GM19438 (cell line): ENCODE measurements at regions not wholly inside any gene's neighbourhood (a gene's known extent, or its start where the extent isn't known, plus 50 kb on each side); places are given as distances from the start of the nearest gene placed in this dataset.
"Not testable (repeated sequence)": the region's sequence is repeated elsewhere in the genome, so short reads cannot be mapped to it uniquely, and the experiment has no call there.

Experiments used
- ATAC-seq: cut with Tn5 transposase; IDR thresholded peaks from one replicate; pipeline ENCODE4 v1.9.1; 2021; ENCODE audit warnings: low read depth; ENCODE audit not compliant: unreplicated experiment

DNA sequence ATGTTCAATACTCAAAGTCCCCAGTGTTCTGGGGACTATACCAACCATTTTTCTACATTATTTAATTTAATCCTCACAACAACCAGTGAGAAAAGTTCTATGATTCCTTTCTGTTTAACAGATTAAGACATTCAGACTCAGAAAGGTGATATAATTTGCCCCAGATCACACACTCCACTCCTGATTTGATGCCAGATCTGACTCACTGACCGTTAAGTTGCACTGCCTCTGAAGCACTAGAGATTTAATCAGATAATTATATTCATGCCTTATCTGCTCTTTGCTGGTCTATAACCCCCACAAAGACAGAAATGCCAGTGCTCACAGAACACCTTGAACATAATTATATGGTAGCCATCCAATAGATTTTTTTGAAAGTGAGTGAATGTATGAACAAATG is 501.0 kb downstream of the IGSF11 start:
- ATAC-seq: no peak

DNA sequence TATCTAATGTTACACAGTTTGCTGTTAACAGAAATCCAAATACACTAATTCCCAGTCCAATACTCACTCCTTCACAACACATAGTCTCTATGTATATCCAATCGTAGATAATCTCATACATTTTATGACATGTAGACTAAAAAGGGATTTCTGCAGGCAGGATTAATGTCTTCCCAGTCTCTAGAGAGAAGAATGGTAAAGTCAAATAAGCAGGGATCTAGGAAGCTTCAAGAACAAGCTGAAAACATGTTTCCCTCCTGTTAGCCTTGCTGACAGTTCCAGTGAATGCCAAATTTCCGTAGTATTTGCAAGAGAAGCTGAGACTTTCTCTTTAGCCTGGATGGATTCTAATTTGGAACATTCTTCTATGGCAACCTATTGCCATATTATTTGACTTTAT is 500.1 kb downstream of the IGSF11 start:
- no peak for ATAC-seq

DNA sequence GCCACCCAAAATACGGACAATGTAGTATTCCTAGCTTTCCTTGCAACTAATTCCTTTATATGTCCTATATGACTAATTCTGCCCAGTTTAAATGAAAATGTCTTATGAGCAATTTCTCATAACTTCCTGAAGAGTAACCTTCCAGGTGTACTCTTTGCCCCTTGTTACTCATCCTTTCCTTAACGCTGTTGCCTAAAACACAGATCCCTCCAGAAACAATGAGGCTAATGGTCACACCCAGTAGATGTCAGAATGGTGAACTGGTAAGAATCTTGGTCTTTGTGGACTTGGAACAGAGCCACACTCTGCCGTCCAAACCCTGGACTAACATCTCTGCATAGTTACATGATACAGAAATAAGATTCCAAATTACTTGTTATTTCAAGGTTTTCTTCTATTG is 497.9 kb downstream of the IGSF11 start:
- ATAC-seq: no peak

DNA sequence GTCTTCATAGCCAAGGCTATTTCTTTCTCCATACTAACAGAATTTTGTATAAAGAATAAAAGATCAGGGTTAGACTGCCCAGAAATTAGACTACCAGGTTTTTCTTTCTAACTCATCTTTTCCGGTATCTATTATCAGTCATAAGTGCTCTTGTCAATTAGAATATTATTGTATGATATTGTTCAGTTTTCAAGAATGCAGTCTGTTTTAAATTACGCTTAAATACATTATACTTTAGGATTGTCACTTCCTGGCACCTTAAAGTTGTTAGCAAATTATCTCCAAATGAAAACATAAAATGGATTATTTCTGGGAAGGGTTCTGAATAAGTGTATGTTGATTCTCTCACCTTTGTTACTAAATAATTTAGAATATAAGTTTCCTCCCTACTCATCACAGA is 497.2 kb downstream of the IGSF11 start:
- no peak for ATAC-seq

DNA sequence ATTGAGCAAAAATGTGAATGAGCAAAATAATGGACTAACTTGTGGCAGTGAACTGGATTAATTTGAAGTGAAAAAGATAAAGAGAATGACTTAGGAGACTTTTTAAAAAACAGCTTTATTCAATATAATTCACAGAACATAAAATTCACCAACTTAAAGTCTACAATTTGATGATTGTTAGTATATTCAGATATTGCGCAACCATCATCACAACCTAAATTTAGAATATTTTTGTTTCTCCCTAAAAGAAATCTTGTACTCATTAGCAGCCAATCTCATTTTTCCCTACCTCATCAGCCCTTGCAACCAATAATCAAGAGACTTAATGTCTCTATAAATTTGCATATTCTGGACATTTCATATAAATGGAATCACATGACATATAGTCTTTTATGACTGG is 496.5 kb downstream of the IGSF11 start:
- ATAC-seq: no peak

DNA sequence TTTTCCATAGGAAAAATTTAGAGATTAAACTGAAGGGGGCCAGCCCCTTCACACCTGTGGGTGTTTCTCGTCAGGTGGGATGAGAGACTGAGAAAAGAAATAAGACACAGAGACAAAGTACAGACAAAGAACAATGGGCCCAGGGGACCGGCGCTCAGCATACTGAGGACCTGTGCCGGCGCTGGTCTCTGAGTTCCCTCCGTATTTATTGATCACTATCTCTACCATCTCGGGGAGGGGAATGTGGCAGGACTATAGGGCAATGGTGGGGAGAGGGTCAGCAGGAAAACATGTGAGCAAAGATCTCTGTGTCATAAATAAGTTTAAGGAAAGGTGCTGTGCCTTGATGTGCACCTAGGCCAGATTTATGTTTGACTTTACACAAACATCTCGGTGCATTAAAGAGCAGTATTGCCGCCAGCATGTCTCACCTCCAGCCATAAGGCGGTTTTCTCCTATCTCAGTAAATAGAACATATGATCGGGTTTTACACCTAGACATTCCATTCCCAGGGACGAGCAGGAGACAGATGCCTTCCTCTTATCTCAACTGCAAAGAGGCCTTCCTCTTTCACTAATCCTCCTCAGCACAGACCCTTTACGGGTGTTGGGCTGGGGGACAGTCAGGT is 494.7 kb downstream of the IGSF11 start:
- not testable (repeated sequence) for ATAC-seq

DNA sequence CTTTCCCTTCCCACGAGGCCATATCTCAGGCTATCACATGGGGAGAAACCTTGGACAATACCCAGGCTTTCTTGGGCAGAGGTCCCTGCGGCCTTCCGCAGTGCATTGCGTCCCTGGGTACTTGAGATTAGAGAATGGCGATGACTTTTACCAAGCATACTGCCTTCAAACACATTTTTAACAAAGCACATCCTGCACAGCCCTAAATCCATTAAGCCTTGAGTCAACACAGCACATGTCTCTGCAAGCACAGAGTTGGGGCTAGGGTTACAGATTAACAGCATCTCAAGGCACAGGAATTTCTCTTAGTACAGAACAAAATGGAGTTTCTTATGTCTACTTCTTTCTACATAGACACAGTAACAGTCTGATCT is 494.2 kb downstream of the IGSF11 start:
- ATAC-seq: not testable (repeated sequence)

DNA sequence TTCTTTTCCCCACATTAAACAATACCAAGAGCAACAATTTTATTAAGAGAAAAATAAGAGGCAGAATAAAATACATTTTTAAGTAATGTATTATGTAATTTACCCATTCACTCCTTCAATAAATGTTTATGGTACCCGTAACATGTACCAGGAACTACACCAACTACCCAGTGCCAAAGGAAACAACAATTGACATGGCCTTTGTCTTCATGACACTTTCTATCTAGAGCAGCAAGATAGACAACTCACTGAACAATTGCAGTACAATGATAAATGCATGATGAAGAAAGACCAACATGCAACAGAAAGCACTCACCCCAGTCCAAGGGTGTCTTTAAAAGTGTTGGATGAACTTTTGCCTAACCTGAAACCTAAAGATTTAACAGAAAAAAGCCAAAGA is 493.8 kb downstream of the IGSF11 start:
- no peak for ATAC-seq

DNA sequence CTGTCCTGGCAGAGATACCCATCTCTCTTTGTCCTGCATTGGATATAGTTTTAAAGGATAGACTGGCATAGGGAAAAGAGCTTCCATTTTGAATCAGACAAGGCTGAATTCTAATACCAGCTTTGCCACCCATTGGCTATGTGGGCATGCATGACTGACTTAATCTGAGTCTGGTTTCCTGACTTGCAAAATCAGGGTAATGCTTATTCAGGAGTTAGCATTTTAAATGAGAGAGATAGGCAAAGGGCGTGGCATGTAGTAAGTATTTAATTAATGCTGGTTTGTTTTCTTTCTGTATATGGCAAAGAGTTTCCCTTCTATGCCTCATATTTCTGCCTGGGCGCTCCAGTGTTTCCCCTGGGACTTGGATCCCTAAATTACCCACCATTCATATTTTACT is 492.9 kb downstream of the IGSF11 start:
- no peak for ATAC-seq

DNA sequence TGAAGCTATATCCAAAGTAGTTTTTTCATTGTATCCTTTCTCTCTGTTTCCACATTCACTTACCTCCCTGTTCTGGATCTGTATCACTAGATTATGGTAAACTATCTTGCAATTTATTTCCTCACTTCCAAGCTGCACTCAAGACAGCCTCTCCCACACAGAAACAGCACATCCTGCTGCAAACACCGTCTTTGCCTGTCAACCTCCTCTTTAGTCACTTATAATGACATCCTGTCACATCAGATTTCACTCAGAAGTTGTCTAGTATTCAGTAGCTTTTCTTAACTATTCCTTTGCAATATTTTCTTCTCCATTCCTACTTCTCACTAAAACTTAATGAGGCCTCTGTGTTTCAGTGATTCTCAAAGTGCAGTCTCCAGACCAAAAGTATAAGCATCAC is 490.8 kb downstream of the IGSF11 start:
- ATAC-seq: no peak

DNA sequence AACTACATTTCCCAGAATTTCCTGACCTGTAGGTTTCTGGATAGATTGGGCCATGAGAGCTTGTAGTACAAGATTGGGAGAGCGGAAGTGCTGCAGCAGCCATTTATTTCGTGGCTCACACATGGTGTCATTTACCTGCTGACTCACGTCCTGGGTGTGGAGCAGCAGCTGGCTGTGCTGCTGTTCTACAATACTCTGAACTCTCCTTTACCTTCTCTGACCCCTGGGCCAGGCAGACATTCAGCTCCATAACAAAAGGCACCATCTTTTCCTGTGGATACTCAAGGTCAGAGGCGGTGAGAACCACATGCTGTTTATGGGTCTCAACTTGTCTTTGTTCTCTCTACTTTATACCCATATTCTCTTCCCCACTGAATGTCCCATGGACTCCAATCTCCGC is 490.2 kb downstream of the IGSF11 start:
- ATAC-seq: no peak

DNA sequence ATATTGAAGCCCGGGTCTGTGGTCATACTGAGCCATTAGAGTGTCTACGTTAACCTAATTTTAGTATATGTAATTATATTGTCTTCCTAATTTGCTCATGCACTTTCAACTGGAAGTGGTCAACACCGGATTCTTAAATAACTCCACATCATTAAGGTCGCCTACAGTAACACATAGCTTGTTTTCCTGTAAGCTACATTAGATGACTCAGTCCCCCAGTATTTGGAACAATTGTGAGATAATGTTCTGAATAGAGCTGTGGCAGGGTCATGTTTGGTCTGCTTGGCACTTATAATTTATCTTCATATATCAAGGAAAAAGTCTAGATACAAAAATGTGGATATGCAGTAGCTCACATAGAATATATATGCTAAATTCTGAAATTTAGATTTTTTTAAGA is 486.2 kb downstream of the IGSF11 start:
- ATAC-seq: no peak

DNA sequence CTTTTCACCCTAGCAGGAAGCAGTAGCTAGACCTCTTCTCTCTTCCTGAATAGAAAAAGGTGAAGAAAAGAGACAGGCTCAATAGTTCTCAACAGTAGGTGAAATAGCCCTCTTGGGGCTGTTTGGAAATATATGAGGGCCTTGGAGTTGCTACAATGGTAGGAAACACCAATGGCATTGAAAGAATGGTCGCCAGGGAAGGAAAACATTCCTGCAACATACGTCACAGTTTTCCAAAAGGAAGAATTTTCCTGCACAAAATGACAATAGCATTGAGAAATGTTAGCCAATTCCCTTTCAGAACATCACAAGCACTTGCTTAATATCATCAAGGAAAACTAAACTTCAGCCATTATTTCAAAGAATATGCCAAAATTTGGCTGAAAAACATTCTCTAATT is 484.5 kb downstream of the IGSF11 start:
- ATAC-seq: no peak

DNA sequence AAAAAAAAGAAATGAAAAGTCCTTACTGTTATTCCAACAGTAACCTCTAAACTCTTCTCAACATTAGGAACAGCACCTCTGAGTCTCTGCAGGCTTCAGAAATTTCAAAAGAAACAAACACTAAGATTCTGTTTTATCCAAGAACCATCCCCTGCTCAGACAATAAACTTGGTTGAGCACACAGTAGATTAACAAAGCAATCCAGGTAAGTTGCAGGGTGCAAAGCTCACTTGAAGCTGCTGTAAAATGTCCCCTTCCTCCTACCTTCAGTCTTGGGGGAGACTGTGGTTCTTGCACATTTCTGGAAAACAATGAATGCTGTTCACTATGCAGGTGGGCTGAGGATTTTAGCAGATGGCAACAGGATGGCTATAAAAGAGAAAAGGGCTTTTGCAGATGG is 484.1 kb downstream of the IGSF11 start:
- no peak for ATAC-seq

DNA sequence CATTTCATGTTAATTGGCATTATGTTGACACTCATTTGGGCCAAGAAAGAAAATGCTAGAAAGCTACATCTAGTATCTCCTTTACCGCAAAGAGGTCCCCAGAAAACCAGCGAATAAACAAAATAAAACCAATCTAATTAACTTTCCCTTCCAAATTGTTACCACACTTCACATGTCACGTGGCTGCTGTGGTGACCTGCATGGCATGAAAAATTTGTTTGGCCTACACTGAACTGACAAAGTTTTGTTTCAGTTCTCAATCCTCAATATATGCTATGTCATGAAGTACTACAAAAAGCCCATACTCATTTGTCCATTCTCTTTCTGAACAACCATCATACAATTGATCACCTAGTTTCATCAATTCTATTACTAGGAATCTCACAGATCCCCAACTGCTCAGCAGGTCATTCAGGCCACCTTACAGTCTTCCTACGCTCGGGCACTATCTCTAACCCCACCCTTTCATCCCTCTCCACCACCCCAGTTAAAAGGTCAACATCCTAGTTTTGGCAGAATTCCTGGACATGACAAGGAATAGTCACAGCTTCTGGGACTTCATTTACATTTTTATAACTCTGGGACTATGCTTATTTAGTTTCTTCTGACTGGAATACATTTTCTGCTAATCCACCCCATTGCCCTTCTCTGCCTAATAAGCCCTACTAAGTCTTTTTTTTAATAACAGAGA is 480.4 kb downstream of the IGSF11 start:
- ATAC-seq: no peak

DNA sequence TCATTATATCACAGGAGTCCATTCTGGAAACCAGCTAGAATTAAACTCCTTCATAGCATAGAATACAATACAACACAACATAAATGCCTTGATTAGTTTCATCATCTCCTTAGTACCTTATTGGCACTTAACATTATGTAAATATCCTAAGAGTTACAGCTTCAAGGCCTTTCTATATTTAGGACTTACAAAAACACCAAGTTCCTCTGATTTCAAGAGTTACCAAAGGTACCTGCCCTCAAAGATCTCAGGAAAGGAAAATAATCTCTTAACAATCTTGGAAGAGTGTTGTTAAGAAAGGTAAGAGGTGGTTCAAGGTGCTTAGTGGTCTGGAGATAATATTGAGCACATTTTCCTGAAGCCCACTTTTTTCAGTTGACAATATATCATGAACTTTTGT is 477.7 kb downstream of the IGSF11 start:
- ATAC-seq: no peak

DNA sequence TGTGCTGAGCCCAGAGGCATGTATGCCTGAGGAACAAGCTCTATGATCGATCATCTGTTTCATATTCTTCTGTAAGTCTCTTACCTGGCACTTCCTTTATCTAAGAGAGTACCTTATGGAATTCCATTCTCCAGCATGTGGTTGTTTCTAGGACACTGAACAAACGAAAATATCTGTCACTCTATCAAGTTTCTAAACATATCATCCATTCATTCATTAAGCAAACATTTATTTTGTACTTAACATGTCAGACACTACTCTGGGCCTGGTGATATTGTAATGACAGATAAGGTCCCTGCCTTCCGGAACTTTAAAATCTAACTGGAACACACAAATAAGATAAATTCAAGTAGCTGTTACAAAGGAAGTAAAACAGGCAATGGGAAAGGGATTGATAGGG is 477.1 kb downstream of the IGSF11 start:
- no peak for ATAC-seq

DNA sequence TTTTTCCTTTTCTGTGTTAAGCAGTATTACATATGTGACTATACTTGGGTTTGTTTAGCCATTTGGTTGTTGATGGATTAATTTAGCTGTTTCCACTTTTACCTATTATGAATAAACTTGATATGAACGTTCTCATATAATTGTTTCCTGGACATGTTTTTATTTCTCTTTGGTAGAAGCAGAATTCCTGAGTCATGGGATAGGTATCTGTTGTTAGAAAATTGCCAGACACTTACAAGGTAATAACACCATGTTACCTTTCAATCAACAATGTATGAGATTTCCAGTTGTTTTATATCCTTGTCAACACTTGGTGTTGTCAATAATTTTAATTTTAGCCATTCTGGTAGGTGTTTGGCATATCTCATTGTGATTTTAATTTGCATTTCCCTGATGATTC is 475.4 kb downstream of the IGSF11 start:
- no peak for ATAC-seq

DNA sequence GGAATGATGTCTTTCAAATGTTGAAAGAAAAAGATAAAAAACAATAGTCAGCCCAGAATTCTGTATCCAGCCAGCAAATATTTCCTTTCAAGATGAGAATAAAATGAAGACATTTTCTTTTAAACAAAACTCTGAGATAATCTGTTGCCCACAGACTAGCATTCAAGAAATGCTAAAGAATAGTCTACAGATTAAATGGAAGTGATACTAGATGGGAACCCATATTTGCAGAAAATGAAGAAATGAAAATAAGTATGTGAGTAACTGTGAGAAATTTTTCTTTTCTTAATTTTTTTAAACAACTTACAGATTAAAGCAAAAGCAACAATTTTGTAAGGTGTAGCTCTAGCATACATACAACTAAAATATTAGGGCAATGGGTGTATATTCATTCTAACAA is 469.8 kb downstream of the IGSF11 start:
- no peak for ATAC-seq

DNA sequence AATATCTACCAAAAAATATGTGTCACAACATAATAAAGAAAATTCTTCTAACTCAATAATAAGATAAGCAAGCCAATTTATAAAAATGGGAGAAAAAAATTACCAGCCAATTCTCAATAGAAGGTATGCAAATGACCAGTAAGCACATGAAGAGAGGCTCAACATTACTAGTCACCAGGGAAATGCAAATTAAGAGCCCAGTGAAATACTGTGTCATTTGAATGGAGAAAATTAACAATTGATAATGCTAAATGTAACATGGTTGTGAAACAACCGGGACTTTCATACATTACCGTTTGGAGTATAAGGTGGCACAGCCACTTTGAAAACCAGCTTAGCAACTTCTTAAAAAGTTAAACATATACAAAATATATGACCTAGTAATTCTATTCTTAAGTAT is 460.7 kb downstream of the IGSF11 start:
- ATAC-seq: no peak

DNA sequence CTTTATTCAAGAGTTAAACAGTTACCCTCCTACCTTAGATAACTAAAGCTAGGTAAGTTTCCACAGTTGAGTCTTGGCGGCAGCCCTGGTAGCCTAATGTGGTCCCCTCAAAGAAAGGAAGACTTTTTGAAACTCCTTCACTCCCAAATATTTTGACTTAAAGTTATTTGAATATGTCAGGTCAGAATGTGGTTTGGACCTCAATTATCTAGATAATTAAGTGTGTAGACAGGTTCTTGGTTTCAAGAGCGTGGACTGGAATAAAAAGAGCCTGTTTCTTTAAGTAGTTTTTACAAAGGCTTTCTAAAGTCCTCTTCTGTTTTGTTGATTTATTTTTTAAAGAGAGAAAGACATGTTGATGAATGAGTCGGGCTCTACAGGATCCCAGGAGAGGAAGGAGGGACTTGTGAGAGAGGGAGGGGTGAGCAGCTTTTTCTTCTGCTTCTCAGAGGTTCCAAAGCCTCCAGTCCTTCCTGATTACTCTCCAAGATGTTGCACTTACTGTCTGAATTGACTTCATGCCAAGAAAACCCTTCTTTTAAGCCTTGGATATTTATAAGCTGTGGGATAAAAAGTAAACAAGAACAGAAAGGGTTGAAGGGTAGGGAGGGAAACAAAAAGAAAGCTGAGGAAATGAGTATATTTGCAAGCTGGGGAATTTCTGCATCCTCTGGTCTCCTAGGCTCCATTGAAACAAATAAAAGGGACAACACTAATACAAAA is 457.4 kb downstream of the IGSF11 start:
- ATAC-seq: no peak

DNA sequence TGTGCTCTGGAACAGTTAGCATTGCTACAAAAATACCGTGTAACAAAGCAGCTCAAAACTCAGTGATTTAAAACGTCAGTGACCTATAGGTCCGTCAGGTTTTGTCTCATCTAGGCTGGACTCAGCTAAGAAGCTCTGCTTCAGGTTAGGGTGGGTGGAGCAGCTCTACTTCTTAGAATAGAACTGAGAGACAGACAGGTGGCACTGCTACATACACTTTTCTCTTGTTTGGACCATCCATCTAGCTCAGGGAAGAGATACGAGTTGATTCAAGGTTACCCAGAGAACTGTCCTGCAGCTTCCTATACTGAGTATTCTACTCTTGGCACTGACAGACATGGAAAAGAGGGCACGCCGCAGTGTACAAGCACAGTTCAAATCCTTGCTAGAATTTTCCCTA is 456.1 kb downstream of the IGSF11 start:
- ATAC-seq: no peak
